ENCODE measurements at regions not wholly inside any gene's neighbourhood (a gene's known extent, or its start where the extent isn't known, plus 50 kb on each side); places are given as distances from the start of the nearest gene placed in this dataset.
"Not testable (repeated sequence)": the region's sequence is repeated elsewhere in the genome, so short reads cannot be mapped to it uniquely, and the experiment has no call there.

DNA sequence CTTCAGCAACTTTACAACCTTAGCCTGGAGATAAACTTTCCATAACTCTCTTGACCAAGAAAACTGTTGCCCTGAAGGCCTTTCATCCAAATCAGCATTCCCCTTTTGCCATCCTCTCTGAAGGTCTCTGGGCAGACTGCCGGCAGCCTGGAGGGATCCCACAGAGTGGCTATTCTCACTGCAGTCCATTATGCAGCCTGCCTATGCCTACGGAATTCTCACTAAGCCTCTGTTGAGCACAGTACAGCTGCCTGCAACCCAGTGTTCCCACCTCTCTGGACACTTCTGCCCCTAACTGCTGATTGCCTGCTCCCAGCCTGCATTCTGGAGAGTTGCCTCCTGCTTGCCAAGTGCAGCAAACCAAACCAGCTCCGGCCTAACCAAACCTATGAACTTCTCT, 548.9 kb upstream of the STEAP1 start:
- ChIA-PET CTCF (no interaction called here), POLR2A (interaction anchor here (0.5 to 0.9 kb wide), 3 partner anchors 12 to 17 kb away, joined by 3 to 4 read pairs (median 3); no protein-coding TSS in a partner anchor)
- H3K9me3 Mint-ChIP-seq = peaks cover 4 to 24% (median 11%) of the 10 kb centered on the region in 11 donors
- Histone ChIP-seq H3K4me1 (ENCODE audit: control insufficient read depth in 2 of 2, insufficient read depth in 2 of 2, low read length in 2 of 2) (peaks cover 0 to 65% of the 10 kb centered on the region in 2 donors), H3K4me3 (ENCODE audit: low read length) (no peak overlapping the region), H3K27me3 (ENCODE audit: control insufficient read depth in 2 of 2, insufficient read depth in 2 of 2, low read length in 2 of 2) (no peaks in the 10 kb centered on the region), H3K36me3 (ENCODE audit: control insufficient read depth in 2 of 3, insufficient read depth in 3 of 3, low read length in 3 of 3) (no peaks in the 10 kb centered on the region), H3K27ac (ENCODE audit: low read depth, low read length) (no peak overlapping the region), H3K9me3 (ENCODE audit: control insufficient read depth in 2 of 3, low read length in 3 of 3) (no peaks in the 10 kb centered on the region)
- H3K4me1 Mint-ChIP-seq = peaks cover 25 to 73% (median 71%) of the 10 kb centered on the region in 7 donors
- H3K27me3 Mint-ChIP-seq = peaks cover 0 to 2% (median 0%) of the 10 kb centered on the region in 5 donors
- H3K27ac Mint-ChIP-seq = peak overlapping the region in 8 of 9 donors; percentile 51 to 96 (median 84)
- intact Hi-C loops (cut with micrococcal nuclease) = loop anchor here (5.0 to 10.0 kb wide), 6 partner anchors 38 to 1731 kb away; partner anchors contain the start of genes CLDN12 (in 1 of the 2), DBF4 (in 1 of the 2), GTPBP10 (in 1 of the 2) and SLC25A40 (in 1 of the 2)
- peak in 1 of 9 donors; percentile 19 for DNase-seq
- H3K36me3 Mint-ChIP-seq = peaks cover 5 to 38% (median 7%) of the 10 kb centered on the region in 5 donors
- no peak for ATAC-seq
- H3K4me3 Mint-ChIP-seq = peak overlapping the region in 5 of 10 donors; percentile 17 to 69 (median 47)

DNA sequence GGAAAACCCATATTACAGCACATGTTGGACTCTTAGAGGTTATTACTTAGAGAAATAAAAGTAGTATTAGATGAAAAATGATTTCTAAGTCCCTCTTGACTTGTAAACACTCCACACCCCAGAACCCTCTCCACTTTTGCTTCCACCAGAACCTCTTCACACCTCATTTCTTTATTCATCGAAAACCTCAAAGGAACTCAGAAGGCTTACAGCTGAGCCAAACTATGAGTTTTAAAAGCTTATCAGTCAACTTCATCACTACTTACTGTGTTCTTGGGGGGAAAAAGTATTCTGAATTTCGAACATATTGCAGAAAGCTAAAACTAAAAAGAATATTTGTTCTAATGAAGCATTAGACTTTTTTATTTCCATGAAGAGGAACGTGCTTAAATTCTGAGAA, 547.8 kb upstream of the STEAP1 start:
- peaks cover 27 to 81% (median 78%) of the 10 kb centered on the region in 7 donors for H3K4me1 Mint-ChIP-seq
- Histone ChIP-seq H3K27me3 (ENCODE audit: control insufficient read depth in 2 of 2, insufficient read depth in 2 of 2, low read length in 2 of 2) (no peaks in the 10 kb centered on the region), H3K36me3 (ENCODE audit: control insufficient read depth in 2 of 3, insufficient read depth in 3 of 3, low read length in 3 of 3) (no peaks in the 10 kb centered on the region), H3K4me1 (ENCODE audit: control insufficient read depth in 2 of 2, insufficient read depth in 2 of 2, low read length in 2 of 2) (peaks cover 0 to 65% of the 10 kb centered on the region in 2 donors), H3K4me3 (ENCODE audit: low read length) (no peak overlapping the region), H3K27ac (ENCODE audit: low read depth, low read length) (peak overlapping the region; percentile 66), H3K9me3 (ENCODE audit: control insufficient read depth in 2 of 3, low read length in 3 of 3) (no peaks in the 10 kb centered on the region)
- peaks cover 0 to 2% (median 0%) of the 10 kb centered on the region in 5 donors for H3K27me3 Mint-ChIP-seq
- peaks cover 0 to 39% (median 4%) of the 10 kb centered on the region in 5 donors for H3K36me3 Mint-ChIP-seq
- peak in 2 of 9 donors; percentile 11 to 21 for DNase-seq
- H3K9me3 Mint-ChIP-seq = peaks cover 0 to 13% (median 4%) of the 10 kb centered on the region in 11 donors
- ChIA-PET POLR2A (interaction anchor here (1.4 kb wide), 1 partner anchor 217 kb away, joined by 3 read pairs; no protein-coding TSS in a partner anchor), CTCF (no interaction called here)
- intact Hi-C loops (cut with micrococcal nuclease) = loop anchor here (5.0 to 10.0 kb wide), 6 partner anchors 39 to 1732 kb away; partner anchors contain the start of genes CLDN12 (in 1 of the 2), DBF4 (in 1 of the 2), GTPBP10 (in 1 of the 2) and SLC25A40 (in 1 of the 2)
- H3K27ac Mint-ChIP-seq = peak overlapping the region; percentile 76 to 96 (median 85)
- H3K4me3 Mint-ChIP-seq = peak overlapping the region; percentile 12 to 78 (median 68)
- no peak for ATAC-seq

DNA sequence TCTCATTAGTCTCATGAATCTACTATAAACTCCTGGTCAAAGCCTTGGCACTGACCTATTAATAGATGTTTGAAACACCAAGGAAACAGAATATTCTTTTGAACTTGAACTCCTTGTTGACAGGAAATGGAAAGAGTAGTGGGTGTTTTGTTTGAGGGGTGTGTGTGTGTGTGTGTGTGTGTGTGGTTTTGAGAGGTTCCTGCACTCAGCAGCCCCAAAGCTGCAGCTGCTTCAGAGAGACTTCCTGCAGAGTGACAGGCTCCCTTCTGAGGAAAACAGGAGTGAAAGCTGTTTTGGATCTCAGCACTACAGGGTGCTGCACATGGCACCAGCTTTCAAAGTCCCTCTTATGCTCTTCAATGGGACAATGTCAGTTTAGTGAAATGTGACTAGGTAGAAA, 546.5 kb upstream of the STEAP1 start:
- peaks cover 0 to 41% (median 7%) of the 10 kb centered on the region in 5 donors for H3K36me3 Mint-ChIP-seq
- peak overlapping the region; percentile 61 to 78 (median 68) for H3K4me3 Mint-ChIP-seq
- H3K4me1 ChIP-seq (ENCODE audit: control insufficient read depth in 2 of 2, insufficient read depth in 2 of 2, low read length in 2 of 2) = peaks cover 0 to 65% of the 10 kb centered on the region in 2 donors
- H3K27ac ChIP-seq (ENCODE audit: low read depth, low read length) = peak overlapping the region; percentile 66
- H3K27ac Mint-ChIP-seq = peak overlapping the region; percentile 76 to 96 (median 85)
- no peaks in the 10 kb centered on the region for H3K36me3 ChIP-seq (ENCODE audit: control insufficient read depth in 2 of 3, insufficient read depth in 3 of 3, low read length in 3 of 3)
- no peaks in the 10 kb centered on the region for H3K9me3 ChIP-seq (ENCODE audit: control insufficient read depth in 2 of 3, low read length in 3 of 3)
- peaks cover 0 to 2% (median 0%) of the 10 kb centered on the region in 5 donors for H3K27me3 Mint-ChIP-seq
- ATAC-seq = peak; percentile 68
- H3K4me1 Mint-ChIP-seq = peaks cover 27 to 91% (median 85%) of the 10 kb centered on the region in 7 donors
- intact Hi-C loops (cut with micrococcal nuclease) = loop anchor here (1.0 to 10.0 kb wide), 10 partner anchors 11 to 1733 kb away; partner anchors contain the start of genes CLDN12 (in 1 of the 2), DBF4 (in 1 of the 2), GTPBP10 (in 1 of the 2) and SLC25A40 (in 1 of the 2)
- H3K9me3 Mint-ChIP-seq = peaks cover 0 to 10% (median 3%) of the 10 kb centered on the region in 11 donors
- CTCF ChIA-PET = interaction anchor here (2.3 kb wide), 1 partner anchor 15 kb away, joined by 7 read pairs; no protein-coding TSS in a partner anchor
- POLR2A ChIA-PET = interaction anchor here (0.7 to 1.4 kb wide), 3 partner anchors 15 to 240 kb away, joined by 3 read pairs; no protein-coding TSS in a partner anchor
- no peaks in the 10 kb centered on the region for H3K27me3 ChIP-seq (ENCODE audit: control insufficient read depth in 2 of 2, insufficient read depth in 2 of 2, low read length in 2 of 2)
- no peak overlapping the region for H3K4me3 ChIP-seq (ENCODE audit: low read length)
- peak in 8 of 9 donors; percentile 43 to 76 (median 66) for DNase-seq

DNA sequence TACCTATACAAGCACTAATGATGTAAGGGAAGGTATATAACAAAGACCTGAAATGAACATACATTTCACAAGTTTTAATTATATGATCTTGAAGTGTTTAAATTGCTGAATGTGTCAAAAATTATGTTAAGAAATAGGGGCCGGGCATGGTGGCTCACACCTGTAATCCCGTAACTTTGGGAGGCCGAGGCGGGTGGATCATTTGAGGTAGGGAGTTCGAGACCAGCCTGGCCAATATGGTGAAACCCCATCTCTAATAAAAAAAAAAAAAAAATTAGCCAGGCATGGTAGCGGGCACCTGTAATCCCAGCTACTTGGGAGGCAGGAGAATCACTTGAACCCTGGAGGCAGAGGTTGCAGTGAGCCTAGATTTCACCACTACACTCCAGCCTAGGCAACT, 537.4 kb upstream of the STEAP1 start:
- H3K4me3 Mint-ChIP-seq; H3K4me3 ChIP-seq (ENCODE audit: low read length); H3K9me3 Mint-ChIP-seq; H3K36me3 Mint-ChIP-seq; H3K27ac Mint-ChIP-seq; CTCF ChIA-PET; H3K27ac ChIP-seq (ENCODE audit: low read depth, low read length); H3K9me3 ChIP-seq (ENCODE audit: control insufficient read depth in 2 of 3, low read length in 3 of 3); DNase-seq; H3K4me1 ChIP-seq (ENCODE audit: control insufficient read depth in 2 of 2, insufficient read depth in 2 of 2, low read length in 2 of 2); H3K27me3 Mint-ChIP-seq; ATAC-seq; H3K27me3 ChIP-seq (ENCODE audit: control insufficient read depth in 2 of 2, insufficient read depth in 2 of 2, low read length in 2 of 2); H3K36me3 ChIP-seq (ENCODE audit: control insufficient read depth in 2 of 3, insufficient read depth in 3 of 3, low read length in 3 of 3): not testable (repeated sequence)
- intact Hi-C loops (cut with micrococcal nuclease) = loop anchor here in 1 of 2 donors (5.0 kb wide), 1 partner anchor 325 kb away; no protein-coding TSS in a partner anchor
- H3K4me1 Mint-ChIP-seq = peaks cover 4 to 40% (median 30%) of the 10 kb centered on the region in 7 donors
- POLR2A ChIA-PET = interaction anchor here (0.7 kb wide), 1 partner anchor 12 kb away, joined by 4 read pairs; no protein-coding TSS in a partner anchor

DNA sequence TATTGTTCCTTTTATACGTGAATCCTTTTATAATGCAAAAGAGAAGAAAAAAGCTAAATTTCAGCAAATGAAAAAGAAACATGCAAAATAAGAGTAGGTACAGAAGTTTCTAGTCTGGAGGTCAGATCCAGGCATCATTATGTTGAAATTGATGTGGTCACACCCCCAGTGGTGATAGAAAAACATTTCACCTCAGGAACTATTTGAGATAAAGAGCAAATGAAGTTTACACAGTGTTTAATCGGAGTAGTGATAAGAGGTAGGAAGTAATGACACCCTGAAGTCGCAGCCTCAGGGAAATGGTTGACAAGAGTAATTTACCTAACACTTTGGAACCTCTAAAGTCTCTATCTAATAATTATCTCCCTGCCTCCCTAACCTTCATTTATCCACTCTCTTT, 536.0 kb upstream of the STEAP1 start:
- ATAC-seq = no peak
- H3K27me3 ChIP-seq (ENCODE audit: control insufficient read depth in 2 of 2, insufficient read depth in 2 of 2, low read length in 2 of 2) = no peaks in the 10 kb centered on the region
- no peaks in the 10 kb centered on the region for H3K9me3 ChIP-seq (ENCODE audit: control insufficient read depth in 2 of 3, low read length in 3 of 3)
- peaks cover 0 to 12% (median 0%) of the 10 kb centered on the region in 5 donors for H3K36me3 Mint-ChIP-seq
- H3K4me1 ChIP-seq (ENCODE audit: control insufficient read depth in 2 of 2, insufficient read depth in 2 of 2, low read length in 2 of 2) = peaks cover 0 to 16% of the 10 kb centered on the region in 2 donors
- H3K36me3 ChIP-seq (ENCODE audit: control insufficient read depth in 2 of 3, insufficient read depth in 3 of 3, low read length in 3 of 3) = no peaks in the 10 kb centered on the region
- POLR2A ChIA-PET = no interaction called here
- H3K27ac ChIP-seq (ENCODE audit: low read depth, low read length) = no peak overlapping the region
- H3K27me3 Mint-ChIP-seq = no peaks in the 10 kb centered on the region
- no peak overlapping the region for H3K27ac Mint-ChIP-seq
- H3K4me1 Mint-ChIP-seq = peaks cover 18 to 43% (median 35%) of the 10 kb centered on the region in 7 donors
- peak overlapping the region in 1 of 10 donors; percentile 0 for H3K4me3 Mint-ChIP-seq
- no peak overlapping the region for H3K4me3 ChIP-seq (ENCODE audit: low read length)
- intact Hi-C loops (cut with micrococcal nuclease) = loop anchor here in 1 of 2 donors (1.0 to 5.0 kb wide), 2 partner anchors 10 to 326 kb away; no protein-coding TSS in a partner anchor
- H3K9me3 Mint-ChIP-seq = peaks cover 0 to 7% (median 0%) of the 10 kb centered on the region in 11 donors
- no peak for DNase-seq
- CTCF ChIA-PET = interaction anchor here (0.6 kb wide), 1 partner anchor 81 kb away, joined by 3 read pairs; no protein-coding TSS in a partner anchor

DNA sequence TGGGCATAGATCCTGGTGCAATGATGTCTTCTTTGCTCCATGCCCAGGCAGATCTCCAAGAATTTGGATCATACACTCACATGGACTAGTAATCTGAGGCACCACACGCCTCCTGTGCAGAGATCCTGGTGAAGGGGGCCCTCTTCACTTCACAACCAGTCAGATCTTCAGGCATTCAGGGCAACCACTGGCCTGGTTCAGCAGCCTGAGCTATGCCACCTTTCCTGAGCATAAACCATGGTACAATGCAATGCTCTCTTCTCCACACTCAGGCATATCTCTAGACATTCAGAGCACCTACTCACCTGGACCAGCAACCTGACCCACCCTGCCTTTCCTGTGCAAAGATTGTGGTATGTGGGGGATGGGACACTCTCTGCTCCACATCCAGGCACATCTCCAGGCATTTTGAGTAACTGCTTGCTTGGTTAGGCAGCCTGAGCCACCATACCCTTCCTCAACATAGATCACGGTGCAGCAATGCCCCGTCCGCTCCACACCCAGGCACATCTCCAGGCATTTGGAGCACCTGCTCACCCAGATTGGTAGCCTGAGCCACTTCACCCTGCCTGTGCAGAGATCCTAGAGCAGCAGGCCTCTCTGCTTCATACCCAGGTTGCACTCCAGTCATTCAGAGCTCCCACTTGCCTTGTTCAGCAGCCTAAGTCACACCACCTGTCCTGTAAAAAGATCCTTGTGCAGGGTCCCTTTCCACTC, 532.2 kb upstream of the STEAP1 start:
- POLR2A ChIA-PET = interaction anchor here (0.6 to 1.4 kb wide), 3 partner anchors 10 to 16 kb away, joined by 3 to 4 read pairs (median 3); no protein-coding TSS in a partner anchor
- intact Hi-C loops (cut with micrococcal nuclease) = loop anchor here (2.0 to 10.0 kb wide), 14 partner anchors 125 to 1380 kb away; no protein-coding TSS in a partner anchor
- peak overlapping the region in 7 of 9 donors; percentile 7 to 90 (median 38) for H3K27ac Mint-ChIP-seq
- Histone ChIP-seq H3K27ac (ENCODE audit: low read depth, low read length) (no peak overlapping the region), H3K27me3 (ENCODE audit: control insufficient read depth in 2 of 2, insufficient read depth in 2 of 2, low read length in 2 of 2) (no peaks in the 10 kb centered on the region), H3K36me3 (ENCODE audit: control insufficient read depth in 2 of 3, insufficient read depth in 3 of 3, low read length in 3 of 3) (no peaks in the 10 kb centered on the region), H3K4me3 (ENCODE audit: low read length) (no peak overlapping the region), H3K9me3 (ENCODE audit: control insufficient read depth in 2 of 3, low read length in 3 of 3) (no peaks in the 10 kb centered on the region), H3K4me1 (ENCODE audit: control insufficient read depth in 2 of 2, insufficient read depth in 2 of 2, low read length in 2 of 2) (peaks cover 0 to 16% of the 10 kb centered on the region in 2 donors)
- H3K4me3 Mint-ChIP-seq = peak overlapping the region in 8 of 10 donors; percentile 8 to 61 (median 49)
- H3K27me3 Mint-ChIP-seq = peaks cover 0 to 7% (median 0%) of the 10 kb centered on the region in 5 donors
- CTCF ChIA-PET = interaction anchor here (0.7 to 2.1 kb wide), 15 partner anchors 9 to 831 kb away, joined by 3 to 14 read pairs (median 3); partner anchors contain the start of gene GTPBP10
- H3K9me3 Mint-ChIP-seq = peaks cover 0 to 7% (median 0%) of the 10 kb centered on the region in 11 donors
- ATAC-seq (no peak), DNase-seq (no peak)
- peaks cover 18 to 40% (median 36%) of the 10 kb centered on the region in 7 donors for H3K4me1 Mint-ChIP-seq
- H3K36me3 Mint-ChIP-seq = peaks cover 0 to 12% (median 0%) of the 10 kb centered on the region in 5 donors
